ENCODE measurements at regions not wholly inside any gene's neighbourhood (a gene's known extent, or its start where the extent isn't known, plus 50 kb on each side); places are given as distances from the start of the nearest gene placed in this dataset.

- Histone ChIP-seq H2BK15ac (ENCODE audit: low read depth, poor library complexity, severe bottlenecking) (no peak overlapping the region), H2BK5ac (ENCODE audit: low read depth, low read length, poor library complexity, severe bottlenecking) (no peak overlapping the region), H4K8ac (ENCODE audit: low read length) (no peak overlapping the region), H3K27ac (ENCODE audit: low read length, poor library complexity, severe bottlenecking) (no peak overlapping the region), H2AFZ (ENCODE audit: low read depth, low read length) (no peak overlapping the region), H2BK12ac (ENCODE audit: low read length in 2 of 2) (no peak overlapping the region), H4K91ac (ENCODE audit: low read length) (no peak overlapping the region), H3K14ac (ENCODE audit: low read length in 2 of 2) (no peak overlapping the region), H3K36me3 (ENCODE audit: control insufficient read depth in 1 of 2, insufficient read depth in 2 of 2, low read depth in 1 of 2, low read length in 2 of 2) (no peaks in the 10 kb centered on the region), H3K4me1 (ENCODE audit: control insufficient read depth, insufficient read depth, low read depth, low read length) (no peaks in the 10 kb centered on the region), H3K9ac (ENCODE audit: low read length) (no peak overlapping the region), H3K23ac (ENCODE audit: low read length in 2 of 2) (no peak overlapping the region), H3K79me1 (replicated peaks; ENCODE audit: low read length, poor library complexity, severe bottlenecking) (no peaks in the 10 kb centered on the region), H2BK120ac (ENCODE audit: low read depth, low read length) (no peak overlapping the region), H3K9me3 (ENCODE audit: control insufficient read depth, low read length) (no peaks in the 10 kb centered on the region), H3K4me2 (ENCODE audit: low read length, poor library complexity, severe bottlenecking) (no peak overlapping the region), H3K4ac (ENCODE audit: low read depth in 1 of 2, low read length in 2 of 2) (no peak overlapping the region), H2AK5ac (ENCODE audit: low read length, severe bottlenecking) (no peak overlapping the region), H3K4me3 (ENCODE audit: insufficient read depth in 1 of 2, low read depth in 1 of 2, low read length in 2 of 2) (no peak overlapping the region), H3K18ac (ENCODE audit: low read depth in 1 of 2, low read length in 2 of 2) (no peak overlapping the region), H3K27me3 (ENCODE audit: control insufficient read depth in 1 of 2, insufficient read depth in 1 of 2, low read length in 2 of 2) (no peaks in the 10 kb centered on the region)
- DNase-seq = peak; percentile 19
- 0% methylated on average over 1 of the region's 4 CpGs for WGBS
These were observed 359.4 kb upstream of the ADAMTS5 start for GRCh38 chr21:27326301-27326700.

GRCh38 chr21:27323331-27323730, 356.4 kb upstream of the ADAMTS5 start:
- Histone ChIP-seq H3K4me1 (ENCODE audit: control insufficient read depth, insufficient read depth, low read depth, low read length) (no peaks in the 10 kb centered on the region), H3K4me3 (ENCODE audit: insufficient read depth in 1 of 2, low read depth in 1 of 2, low read length in 2 of 2) (no peak overlapping the region), H2AK5ac (ENCODE audit: low read length, severe bottlenecking) (no peak overlapping the region), H4K8ac (ENCODE audit: low read length) (no peak overlapping the region), H3K79me1 (replicated peaks; ENCODE audit: low read length, poor library complexity, severe bottlenecking) (no peaks in the 10 kb centered on the region), H2BK5ac (ENCODE audit: low read depth, low read length, poor library complexity, severe bottlenecking) (no peak overlapping the region), H3K4me2 (ENCODE audit: low read length, poor library complexity, severe bottlenecking) (no peak overlapping the region), H2BK15ac (ENCODE audit: low read depth, poor library complexity, severe bottlenecking) (no peak overlapping the region), H3K23ac (ENCODE audit: low read length in 2 of 2) (no peak overlapping the region), H3K27ac (ENCODE audit: low read length, poor library complexity, severe bottlenecking) (no peak overlapping the region), H2BK120ac (ENCODE audit: low read depth, low read length) (no peak overlapping the region), H3K18ac (ENCODE audit: low read depth in 1 of 2, low read length in 2 of 2) (no peak overlapping the region), H3K27me3 (ENCODE audit: control insufficient read depth in 1 of 2, insufficient read depth in 1 of 2, low read length in 2 of 2) (no peaks in the 10 kb centered on the region), H3K4ac (ENCODE audit: low read depth in 1 of 2, low read length in 2 of 2) (no peak overlapping the region), H4K91ac (ENCODE audit: low read length) (no peak overlapping the region), H3K9me3 (ENCODE audit: control insufficient read depth, low read length) (no peaks in the 10 kb centered on the region), H3K36me3 (ENCODE audit: control insufficient read depth in 1 of 2, insufficient read depth in 2 of 2, low read depth in 1 of 2, low read length in 2 of 2) (no peaks in the 10 kb centered on the region), H3K9ac (ENCODE audit: low read length) (no peak overlapping the region), H3K14ac (ENCODE audit: low read length in 2 of 2) (no peak overlapping the region), H2BK12ac (ENCODE audit: low read length in 2 of 2) (no peak overlapping the region), H2AFZ (ENCODE audit: low read depth, low read length) (no peak overlapping the region)
- no peak for DNase-seq
- WGBS = 92% methylated on average over 1 of the region's 2 CpGs

- Histone ChIP-seq H2BK15ac (ENCODE audit: low read depth, poor library complexity, severe bottlenecking) (no peak overlapping the region), H3K9me3 (ENCODE audit: control insufficient read depth, low read length) (no peaks in the 10 kb centered on the region), H4K91ac (ENCODE audit: low read length) (no peak overlapping the region), H2BK5ac (ENCODE audit: low read depth, low read length, poor library complexity, severe bottlenecking) (no peak overlapping the region), H3K36me3 (ENCODE audit: control insufficient read depth in 1 of 2, insufficient read depth in 2 of 2, low read depth in 1 of 2, low read length in 2 of 2) (no peaks in the 10 kb centered on the region), H3K27me3 (ENCODE audit: control insufficient read depth in 1 of 2, insufficient read depth in 1 of 2, low read length in 2 of 2) (no peaks in the 10 kb centered on the region), H3K27ac (ENCODE audit: low read length, poor library complexity, severe bottlenecking) (no peak overlapping the region), H2AFZ (ENCODE audit: low read depth, low read length) (no peak overlapping the region), H3K4ac (ENCODE audit: low read depth in 1 of 2, low read length in 2 of 2) (no peak overlapping the region), H3K18ac (ENCODE audit: low read depth in 1 of 2, low read length in 2 of 2) (no peak overlapping the region), H2BK12ac (ENCODE audit: low read length in 2 of 2) (no peak overlapping the region), H2BK120ac (ENCODE audit: low read depth, low read length) (no peak overlapping the region), H3K4me1 (ENCODE audit: control insufficient read depth, insufficient read depth, low read depth, low read length) (no peaks in the 10 kb centered on the region), H3K9ac (ENCODE audit: low read length) (no peak overlapping the region), H4K8ac (ENCODE audit: low read length) (no peak overlapping the region), H3K4me3 (ENCODE audit: insufficient read depth in 1 of 2, low read depth in 1 of 2, low read length in 2 of 2) (no peak overlapping the region), H3K79me1 (replicated peaks; ENCODE audit: low read length, poor library complexity, severe bottlenecking) (no peaks in the 10 kb centered on the region), H3K4me2 (ENCODE audit: low read length, poor library complexity, severe bottlenecking) (no peak overlapping the region), H3K14ac (ENCODE audit: low read length in 2 of 2) (no peak overlapping the region), H2AK5ac (ENCODE audit: low read length, severe bottlenecking) (no peak overlapping the region), H3K23ac (ENCODE audit: low read length in 2 of 2) (no peak overlapping the region)
- 94% methylated on average over 2 of the region's 2 CpGs for WGBS
- no peak for DNase-seq
These were observed 354.9 kb upstream of the ADAMTS5 start for GRCh38 chr21:27321791-27322190.

- Histone ChIP-seq H2AK5ac (ENCODE audit: low read length, severe bottlenecking) (no peak overlapping the region), H3K4me3 (ENCODE audit: insufficient read depth in 1 of 2, low read depth in 1 of 2, low read length in 2 of 2) (no peak overlapping the region), H3K14ac (ENCODE audit: low read length in 2 of 2) (no peak overlapping the region), H3K9ac (ENCODE audit: low read length) (no peak overlapping the region), H3K4ac (ENCODE audit: low read depth in 1 of 2, low read length in 2 of 2) (no peak overlapping the region), H2BK120ac (ENCODE audit: low read depth, low read length) (no peak overlapping the region), H3K18ac (ENCODE audit: low read depth in 1 of 2, low read length in 2 of 2) (no peak overlapping the region), H3K23ac (ENCODE audit: low read length in 2 of 2) (no peak overlapping the region), H2BK12ac (ENCODE audit: low read length in 2 of 2) (no peak overlapping the region), H3K36me3 (ENCODE audit: control insufficient read depth in 1 of 2, insufficient read depth in 2 of 2, low read depth in 1 of 2, low read length in 2 of 2) (no peaks in the 10 kb centered on the region), H3K4me2 (ENCODE audit: low read length, poor library complexity, severe bottlenecking) (no peak overlapping the region), H2BK5ac (ENCODE audit: low read depth, low read length, poor library complexity, severe bottlenecking) (no peak overlapping the region), H3K9me3 (ENCODE audit: control insufficient read depth, low read length) (no peaks in the 10 kb centered on the region), H3K79me1 (replicated peaks; ENCODE audit: low read length, poor library complexity, severe bottlenecking) (no peaks in the 10 kb centered on the region), H3K4me1 (ENCODE audit: control insufficient read depth, insufficient read depth, low read depth, low read length) (no peaks in the 10 kb centered on the region), H4K91ac (ENCODE audit: low read length) (no peak overlapping the region), H2AFZ (ENCODE audit: low read depth, low read length) (no peak overlapping the region), H2BK15ac (ENCODE audit: low read depth, poor library complexity, severe bottlenecking) (no peak overlapping the region), H4K8ac (ENCODE audit: low read length) (no peak overlapping the region), H3K27ac (ENCODE audit: low read length, poor library complexity, severe bottlenecking) (no peak overlapping the region), H3K27me3 (ENCODE audit: control insufficient read depth in 1 of 2, insufficient read depth in 1 of 2, low read length in 2 of 2) (no peaks in the 10 kb centered on the region)
- DNase-seq = no peak
- WGBS = 93% methylated on average over 2 of the region's 3 CpGs
These were observed 354.0 kb upstream of the ADAMTS5 start for GRCh38 chr21:27320868-27321267.
